ENCODE measurements at regions not wholly inside any gene's neighbourhood (a gene's known extent, or its start where the extent isn't known, plus 50 kb on each side); places are given as distances from the start of the nearest gene placed in this dataset.

- in situ Hi-C loops (cut with MboI) = no loop called here
- Histone ChIP-seq H3K79me2 (ENCODE audit: insufficient read depth) (no peaks in the 10 kb centered on the region), H2AFZ (no peak overlapping the region), H3K9ac (no peak overlapping the region), H3K9me3 (ENCODE audit: low read depth) (no peaks in the 10 kb centered on the region), H4K20me1 (ENCODE audit: insufficient read depth) (no peaks in the 10 kb centered on the region), H3K9me2 (ENCODE audit: insufficient read depth) (no peaks in the 10 kb centered on the region), H3F3A (ENCODE audit: insufficient read depth) (no peaks in the 10 kb centered on the region), H3K36me3 (ENCODE audit: low read depth) (no peaks in the 10 kb centered on the region), H3K27ac (no peak overlapping the region), H3K27me3 (replicated peaks; ENCODE audit: insufficient read depth) (no peaks in the 10 kb centered on the region), H3K4me1 (ENCODE audit: insufficient read depth) (no peaks in the 10 kb centered on the region), H3K4me3 (no peak overlapping the region), H3K4me2 (ENCODE audit: unreplicated experiment) (no peak overlapping the region)
- TF ChIP-seq EZH2 (IDR thresholded peaks at IDR 0.05; ENCODE audit: insufficient read depth, poor library complexity, severe bottlenecking) (no peak), EZH2phosphoT487 (IDR thresholded peaks at IDR 0.05; ENCODE audit: insufficient read depth, low read depth) (no peak)
- DNase-seq = no peak
- 18 to 20% methylated on average over 4 of the region's 4 CpGs for WGBS, 2 experiments (ENCODE audit: low coverage in 1 of 2, low lambda C conversion rate in 2 of 2, missing lambda C conversion rate in 2 of 2)
Observed at GRCh38 chr13:105814902-105815250, 720.6 kb downstream of the EFNB2 start.

- in situ Hi-C loops (cut with MboI) = no loop called here
- 11 to 14% methylated on average over 5 of the region's 5 CpGs for WGBS, 2 experiments (ENCODE audit: low coverage in 1 of 2, low lambda C conversion rate in 2 of 2, missing lambda C conversion rate in 2 of 2)
- H3K9me2 ChIP-seq (ENCODE audit: insufficient read depth) = no peaks in the 10 kb centered on the region
Observed at GRCh38 chr13:105814219-105814901, 721.1 kb downstream of the EFNB2 start.

GRCh38 chr13:105806628-105806920 is 728.9 kb downstream of the EFNB2 start:
- Histone ChIP-seq H3K4me1 (ENCODE audit: insufficient read depth) (no peaks in the 10 kb centered on the region), H3K9me3 (ENCODE audit: low read depth) (no peaks in the 10 kb centered on the region), H2AFZ (no peak overlapping the region), H3K9me2 (ENCODE audit: insufficient read depth) (no peaks in the 10 kb centered on the region), H3K79me2 (ENCODE audit: insufficient read depth) (no peaks in the 10 kb centered on the region), H3K36me3 (ENCODE audit: low read depth) (no peaks in the 10 kb centered on the region), H3K27ac (no peak overlapping the region), H3K9ac (no peak overlapping the region), H4K20me1 (ENCODE audit: insufficient read depth) (no peaks in the 10 kb centered on the region), H3K4me2 (ENCODE audit: unreplicated experiment) (no peak overlapping the region), H3F3A (ENCODE audit: insufficient read depth) (no peaks in the 10 kb centered on the region), H3K27me3 (replicated peaks; ENCODE audit: insufficient read depth) (no peaks in the 10 kb centered on the region), H3K4me3 (no peak overlapping the region)
- TF ChIP-seq EZH2phosphoT487 (IDR thresholded peaks at IDR 0.05; ENCODE audit: insufficient read depth, low read depth) (no peak), EZH2 (IDR thresholded peaks at IDR 0.05; ENCODE audit: insufficient read depth, poor library complexity, severe bottlenecking) (no peak)
- DNase-seq = no peak
- 5 to 10% methylated on average over 3 of the region's 3 CpGs for WGBS, 2 experiments (ENCODE audit: low coverage in 1 of 2, low lambda C conversion rate in 2 of 2, missing lambda C conversion rate in 2 of 2)
- in situ Hi-C loops (cut with MboI) = no loop called here

More at GRCh38 chr13:105814219-105814901, 721.1 kb downstream of the EFNB2 start:
- Histone ChIP-seq H3K27ac (no peak overlapping the region), H3K4me1 (ENCODE audit: insufficient read depth) (no peaks in the 10 kb centered on the region), H2AFZ (no peak overlapping the region), H4K20me1 (ENCODE audit: insufficient read depth) (no peaks in the 10 kb centered on the region), H3K36me3 (ENCODE audit: low read depth) (no peaks in the 10 kb centered on the region), H3K27me3 (replicated peaks; ENCODE audit: insufficient read depth) (no peaks in the 10 kb centered on the region), H3K4me3 (no peak overlapping the region), H3K9me3 (ENCODE audit: low read depth) (no peaks in the 10 kb centered on the region), H3K9ac (no peak overlapping the region), H3K79me2 (ENCODE audit: insufficient read depth) (no peaks in the 10 kb centered on the region), H3K4me2 (ENCODE audit: unreplicated experiment) (no peak overlapping the region), H3F3A (ENCODE audit: insufficient read depth) (no peaks in the 10 kb centered on the region)
- no peak for DNase-seq
- TF ChIP-seq EZH2phosphoT487 (IDR thresholded peaks at IDR 0.05; ENCODE audit: insufficient read depth, low read depth) (no peak), EZH2 (IDR thresholded peaks at IDR 0.05; ENCODE audit: insufficient read depth, poor library complexity, severe bottlenecking) (no peak)

GRCh38 chr13:105805892-105806627 is 729.4 kb downstream of the EFNB2 start:
- Histone ChIP-seq H3K36me3 (ENCODE audit: low read depth) (no peaks in the 10 kb centered on the region), H4K20me1 (ENCODE audit: insufficient read depth) (no peaks in the 10 kb centered on the region), H2AFZ (no peak overlapping the region), H3K4me3 (no peak overlapping the region), H3K79me2 (ENCODE audit: insufficient read depth) (no peaks in the 10 kb centered on the region), H3K9me2 (ENCODE audit: insufficient read depth) (no peaks in the 10 kb centered on the region), H3K9me3 (ENCODE audit: low read depth) (no peaks in the 10 kb centered on the region), H3K9ac (no peak overlapping the region), H3K4me2 (ENCODE audit: unreplicated experiment) (no peak overlapping the region), H3K4me1 (ENCODE audit: insufficient read depth) (no peaks in the 10 kb centered on the region), H3K27me3 (replicated peaks; ENCODE audit: insufficient read depth) (no peaks in the 10 kb centered on the region), H3K27ac (no peak overlapping the region), H3F3A (ENCODE audit: insufficient read depth) (no peaks in the 10 kb centered on the region)
- 41 to 44% methylated on average over 6 of the region's 6 CpGs for WGBS, 2 experiments (ENCODE audit: low coverage in 1 of 2, low lambda C conversion rate in 2 of 2, missing lambda C conversion rate in 2 of 2)
- no peak for DNase-seq
- in situ Hi-C loops (cut with MboI) = no loop called here
- TF ChIP-seq EZH2 (IDR thresholded peaks at IDR 0.05; ENCODE audit: insufficient read depth, poor library complexity, severe bottlenecking) = no peak
- TF ChIP-seq EZH2phosphoT487 (IDR thresholded peaks at IDR 0.05; ENCODE audit: insufficient read depth, low read depth) = no peak
